ENCODE measurements at regions not wholly inside any gene's neighbourhood (a gene's known extent, or its start where the extent isn't known, plus 50 kb on each side); places are given as distances from the start of the nearest gene placed in this dataset.

GRCh38 chr4:96375367-96375766, 535.5 kb downstream of the PDHA2 start:
- TF ChIP-seq CTCF (IDR thresholded peaks at IDR 0.05) (no peak), POLR2A (IDR thresholded peaks at IDR 0.05) (no peak)

Measured in body of pancreas (tissue), 4 donors.